NCI-H1105 treated with DMSO at 0.1 percent for 48 hours (cell line): ENCODE measurements at regions not wholly inside any gene's neighbourhood (a gene's known extent, or its start where the extent isn't known, plus 50 kb on each side); places are given as distances from the start of the nearest gene placed in this dataset.

Source experiments
- DNase-seq: peaks from one replicate; lab custom pipeline; 2025; lab: John Stamatoyannopoulos, UW

DNA sequence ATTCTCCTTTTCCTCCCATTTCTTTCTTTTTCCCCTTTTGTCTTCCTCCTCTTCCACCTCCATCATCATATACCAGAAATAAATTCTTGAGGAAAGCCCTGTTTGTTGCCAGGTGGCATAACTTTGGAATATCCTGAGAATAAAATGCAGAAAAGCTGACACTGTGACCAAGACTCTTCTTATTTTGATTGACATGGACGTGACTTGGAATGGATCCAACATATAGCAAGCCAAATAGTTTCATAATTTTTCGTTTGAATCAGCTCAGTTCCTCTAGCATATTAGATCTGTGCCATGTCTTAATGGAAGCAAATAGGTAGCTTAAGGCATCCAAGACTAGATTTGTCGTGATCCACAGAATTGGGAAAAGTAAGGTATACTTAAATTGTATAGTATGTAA is 354.7 kb upstream of the FIGN start:
- no peak for DNase-seq

DNA sequence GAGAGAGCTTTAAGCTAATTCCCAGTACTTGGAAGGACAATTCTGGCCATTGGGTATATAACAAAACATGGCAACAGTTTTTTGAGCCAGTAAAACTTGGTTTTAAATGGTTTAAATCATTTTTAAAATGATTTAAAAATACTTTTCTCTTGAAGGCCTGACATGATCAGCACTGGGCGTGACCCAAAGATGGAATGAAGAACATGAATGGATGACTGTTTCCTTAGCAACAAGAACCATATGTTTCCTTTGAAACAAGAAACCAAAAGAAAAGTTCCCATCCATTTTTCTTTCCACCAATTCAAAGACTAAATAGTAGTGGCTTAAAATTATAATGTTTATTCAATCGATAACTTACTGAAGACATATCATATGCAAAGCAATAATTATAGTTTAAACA is 348.3 kb upstream of the FIGN start:
- no peak for DNase-seq

GRCh38 chr2:164080486-164080885 is 344.7 kb upstream of the FIGN start:
- DNase-seq = no peak

- no peak for DNase-seq
These were observed 343.4 kb upstream of the FIGN start for GRCh38 chr2:164079258-164079657.

GRCh38 chr2:164078421-164078820 is 342.6 kb upstream of the FIGN start:
- no peak for DNase-seq

GRCh38 chr2:164073101-164074074 is 337.6 kb upstream of the FIGN start:
- peak; percentile 69 for DNase-seq

GRCh38 chr2:164069540-164069939 is 333.7 kb upstream of the FIGN start:
- peak; percentile 18 for DNase-seq

GRCh38 chr2:164068063-164068462 is 332.3 kb upstream of the FIGN start:
- no peak for DNase-seq

DNA sequence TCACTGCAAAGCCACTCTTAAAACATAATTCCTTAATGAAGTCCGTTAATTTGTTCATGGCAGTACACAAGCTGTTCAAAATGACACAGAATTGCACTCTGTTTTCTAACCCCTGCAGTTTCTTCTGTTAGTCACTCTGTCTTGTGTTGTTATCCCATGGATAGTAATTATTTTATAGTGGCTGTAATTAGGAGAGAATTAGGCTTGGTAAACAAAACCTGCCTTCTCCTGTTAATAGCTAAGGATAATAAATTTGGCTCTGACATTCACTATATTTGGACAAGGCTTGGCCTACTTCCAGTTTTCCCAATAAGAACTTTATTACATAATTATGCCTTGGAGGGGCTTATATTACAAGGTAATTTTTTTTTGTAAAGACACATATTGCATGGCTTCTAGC is 330.3 kb upstream of the FIGN start:
- peak; percentile 99 for DNase-seq

GRCh38 chr2:164065038-164065437 is 329.2 kb upstream of the FIGN start:
- DNase-seq = no peak

- DNase-seq = no peak
These were observed 325.4 kb upstream of the FIGN start for GRCh38 chr2:164061129-164061746.

DNA sequence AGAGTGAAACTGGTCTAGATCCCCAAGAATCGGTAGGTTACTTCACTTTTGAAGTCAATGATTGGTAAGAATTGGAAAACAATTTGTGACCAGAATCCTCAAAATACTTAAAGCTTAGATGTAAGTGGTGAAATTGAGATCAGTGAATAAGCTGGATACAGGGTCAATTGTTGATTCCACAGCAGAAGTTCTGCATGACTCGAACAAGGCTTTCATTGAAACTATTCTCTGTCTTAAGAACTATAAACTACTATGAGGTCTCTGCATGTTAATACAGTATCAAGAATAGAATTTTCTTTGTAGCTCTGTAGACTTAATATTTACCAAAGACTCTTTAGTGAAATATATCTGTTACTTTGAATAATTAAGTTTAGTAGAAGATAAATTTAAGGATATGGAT is 324.2 kb upstream of the FIGN start:
- no peak for DNase-seq

GRCh38 chr2:164055623-164056022 is 319.8 kb upstream of the FIGN start:
- no peak for DNase-seq

GRCh38 chr2:164054651-164055050 is 318.8 kb upstream of the FIGN start:
- no peak for DNase-seq

DNA sequence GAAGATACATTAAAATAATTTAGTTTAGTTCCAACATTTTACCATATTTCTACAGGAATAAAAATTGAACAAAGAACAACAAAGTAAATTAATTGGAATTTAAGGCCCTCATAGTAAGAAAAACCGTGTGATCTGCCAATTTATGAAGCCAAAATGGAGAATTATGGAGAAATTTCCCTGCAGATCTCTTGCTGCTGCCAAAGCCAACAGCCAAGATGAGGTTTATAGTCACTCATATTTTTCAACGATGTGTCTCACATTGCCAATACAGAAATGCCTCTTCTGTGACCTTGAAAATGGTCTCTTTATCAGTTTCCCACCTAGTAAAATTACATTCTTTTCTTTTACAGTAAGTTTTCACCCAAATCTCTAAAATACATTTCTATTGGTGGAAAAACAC is 317.2 kb upstream of the FIGN start:
- no peak for DNase-seq

DNA sequence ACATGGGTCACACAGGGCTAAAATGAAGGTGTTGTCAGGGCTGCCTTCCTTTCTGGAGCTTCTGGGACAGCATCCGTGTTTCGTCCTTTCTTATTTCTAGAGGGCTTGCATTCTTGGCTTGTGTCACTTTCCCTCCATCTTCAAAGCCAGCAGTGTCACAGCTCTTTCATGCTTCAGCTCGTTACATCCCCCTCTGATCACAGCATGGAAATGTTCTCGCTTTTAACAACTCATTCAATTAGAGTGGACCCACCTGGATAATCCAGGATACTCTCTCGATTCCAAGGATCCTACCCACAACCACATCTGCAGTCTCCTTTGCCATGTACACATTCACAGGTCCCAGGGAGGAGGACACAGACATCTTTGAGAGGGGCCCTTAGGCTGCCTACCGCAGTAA is 316.2 kb upstream of the FIGN start:
- no peak for DNase-seq

GRCh38 chr2:164048729-164049128 is 312.9 kb upstream of the FIGN start:
- DNase-seq = no peak

DNA sequence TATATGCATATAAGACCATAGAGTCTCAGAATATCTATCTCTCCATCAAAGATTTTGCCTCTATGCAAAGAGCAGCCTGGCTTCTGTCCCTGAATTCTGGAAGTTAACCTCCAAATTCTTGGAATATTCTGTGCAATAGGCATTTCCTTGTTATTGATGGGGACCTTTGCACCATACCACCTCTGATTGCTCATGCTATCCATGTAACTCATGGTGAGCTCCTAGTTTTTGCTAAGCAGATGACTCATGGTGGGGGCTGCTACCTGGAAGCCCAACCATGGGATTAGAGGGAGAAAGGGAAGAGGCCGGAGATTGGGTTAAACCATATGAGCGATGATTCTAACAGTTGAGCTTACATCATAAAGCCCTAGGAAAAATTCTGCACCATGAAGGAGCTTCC is 310.2 kb upstream of the FIGN start:
- DNase-seq = no peak

DNA sequence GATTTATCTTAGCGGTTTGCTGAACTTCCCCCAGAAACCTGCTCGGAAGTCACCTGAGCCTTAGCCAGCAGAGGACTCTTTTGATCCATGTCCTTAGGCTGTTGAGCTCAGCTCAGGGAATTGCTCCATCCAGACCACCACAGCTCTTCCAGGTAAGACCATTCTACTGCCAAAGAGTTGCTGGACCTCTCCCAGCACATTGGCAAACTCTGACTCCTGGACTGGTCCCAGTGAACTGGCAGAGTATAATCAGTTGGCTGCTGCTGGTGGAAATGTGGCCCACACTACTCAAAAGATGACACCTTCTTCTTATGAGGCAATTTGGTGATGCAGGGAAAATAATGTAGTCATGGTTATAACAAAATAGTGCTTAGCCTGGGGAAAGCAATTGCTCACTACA is 308.8 kb upstream of the FIGN start:
- no peak for DNase-seq

DNA sequence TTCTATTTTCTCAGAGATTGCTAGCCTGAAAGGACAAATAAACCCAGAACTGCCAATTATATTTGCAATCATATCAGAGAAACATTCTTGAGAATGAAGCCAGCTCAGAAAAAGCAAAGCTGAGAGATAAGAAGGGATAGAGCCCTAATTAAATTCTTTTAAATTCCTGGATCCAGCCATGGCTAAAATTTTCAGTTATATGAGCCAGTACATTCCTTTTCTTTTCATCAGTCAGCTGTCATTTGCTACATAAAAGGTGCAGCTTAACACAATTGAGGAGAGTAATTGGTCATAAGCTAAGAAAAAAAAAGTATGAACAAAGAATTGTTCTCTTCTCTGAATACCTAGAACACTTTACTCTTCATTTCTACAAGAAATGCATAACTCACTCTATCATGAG is 303.5 kb upstream of the FIGN start:
- DNase-seq = no peak

- DNase-seq = no peak
These were observed 297.2 kb upstream of the FIGN start for GRCh38 chr2:164032995-164033394.

- DNase-seq = no peak
These were observed 294.8 kb upstream of the FIGN start for GRCh38 chr2:164030623-164031022.

DNA sequence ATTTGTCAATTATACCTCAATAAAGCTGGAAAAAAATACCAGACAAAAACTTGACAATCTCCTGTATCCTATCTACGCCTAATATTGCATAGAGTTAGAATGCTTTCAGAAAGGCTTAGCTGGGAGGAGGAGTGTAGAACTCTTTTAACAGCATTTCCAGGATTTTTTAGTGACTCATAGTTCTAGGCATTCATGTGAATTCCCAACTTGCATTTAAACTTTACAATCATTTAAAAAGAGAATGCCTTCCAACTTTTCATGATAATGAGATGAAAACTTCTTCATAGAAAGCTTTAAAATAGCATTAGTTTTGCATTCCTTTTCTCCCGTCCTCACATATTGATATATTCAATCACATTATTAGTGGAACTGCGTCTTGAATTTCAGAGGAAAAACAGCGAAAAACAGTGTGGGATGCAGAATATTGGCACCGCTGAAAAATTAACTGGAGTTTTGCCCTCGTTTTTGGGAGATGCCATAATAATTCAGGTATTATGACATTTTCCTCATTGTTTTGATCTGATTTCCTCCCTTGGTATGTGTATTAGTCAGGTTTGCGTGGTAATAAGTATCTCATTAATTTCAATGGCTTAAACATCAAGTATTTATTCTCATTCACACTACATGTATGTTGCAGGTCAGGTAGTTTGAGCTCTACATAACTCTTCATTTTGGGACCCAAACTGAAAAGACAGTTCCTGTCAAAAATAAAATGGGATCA is 293.2 kb upstream of the FIGN start:
- DNase-seq = no peak
